ENCODE measurements at regions not wholly inside any gene's neighbourhood (a gene's known extent, or its start where the extent isn't known, plus 50 kb on each side); places are given as distances from the start of the nearest gene placed in this dataset.

- TF ChIP-seq CTCF (conservative IDR thresholded peaks at IDR 0.05; ENCODE audit: low read depth, low read length) (no peak), EZH2 (IDR thresholded peaks at IDR 0.05; ENCODE audit: borderline replicate concordance, low read depth, low read length, poor library complexity, severe bottlenecking) (no peak)
Measured at GRCh38 chr4:144421056-144421455, 224.9 kb upstream of the HHIP start.
